K562 (cell line): ENCODE measurements at regions not wholly inside any gene's neighbourhood (a gene's known extent, or its start where the extent isn't known, plus 50 kb on each side); places are given as distances from the start of the nearest gene placed in this dataset.

ENCODE experiments used
- ATAC-seq: fragments of 200-7000 bp; cut with Tn5 transposase; 3 replicates; pipeline ENCODE4 v1.9.1; 2020; ENCODE audit warnings: moderate library complexity
- BruUV-seq: library from RNA; stranded (reverse); fragments of 400-500 nt; replicated peaks from 2 replicates; lab custom pipeline; 2021; lab: Mats Ljungman, UMichigan
- CTCF ChIA-PET: fragments of 300-600 bp; formaldehyde crosslinking; extraction: SDS; loops from one replicate; lab custom pipeline; 2021; ENCODE audit warnings: low intra/inter-chr PET ratio; lab: Yijun Ruan, JAX
- POLR2A ChIA-PET: fragments of 300-600, 350-650 bp; sonication (Branson Sonifier 250); formaldehyde crosslinking; extraction: SDS; loops from one replicate; lab custom pipeline; 2021; ENCODE audit warnings: antibody characterized with exemption, inconsistent platforms; lab: Yijun Ruan, JAX
- DNase-seq, 4 experiments: peaks; one replicate each; pipeline versions ENCODE4 v3.0.0 to v3.0.0-alpha.2; 2011 to 2018; ENCODE audit warnings: low spot score in 3 of 4, mixed read lengths in 3 of 4; ENCODE audit errors: extremely low read depth in 1 of 4
- FAIRE-seq: peaks from 2 replicates; lab custom pipeline; 2011; peaks lifted over from hg19 to GRCh38; lab: Jason Lieb, UNC
- H2AFZ ChIP-seq: 2 replicates; pipeline ENCODE4 v1.6.0; 2011; ENCODE audit warnings: low read depth, low read length, control low read depth, inconsistent platforms
- H3K27ac ChIP-seq: fragments of 200-600 bp; 3 replicates; pipeline ENCODE4 v1.8.0; 2011; ENCODE audit warnings: low read depth, mild to moderate bottlenecking, control low read depth, inconsistent platforms, low read length, moderate library complexity, mixed read lengths; ENCODE audit errors: extremely low read depth
- H3K27me3 ChIP-seq, 2 experiments: fragments of 300-600 bp in 1 of 2; 2 replicates in 1 of 2; 3 replicates in 1 of 2; pipeline versions ENCODE4 v1.6.0 to v1.8.0; 2011; ENCODE audit warnings: inconsistent platforms in 2 of 2, low read length in 2 of 2, mild to moderate bottlenecking in 1 of 2, mixed read lengths in 1 of 2, moderate library complexity in 1 of 2; ENCODE audit not compliant: control insufficient read depth in 2 of 2, insufficient read depth in 2 of 2
- H3K36me3 ChIP-seq: fragments of 300-600 bp; 3 replicates; pipeline ENCODE4 v1.8.0; 2011; ENCODE audit warnings: mild to moderate bottlenecking, low read length, inconsistent platforms; ENCODE audit not compliant: control insufficient read depth, insufficient read depth
- H3K4me1 ChIP-seq, 2 experiments: fragments of 200-600 bp in 1 of 2; replicated peaks in 1 of 2; 2 replicates in 1 of 2; 3 replicates in 1 of 2; pipeline versions ENCODE4 v1.5.1 to v1.8.0; 2011; ENCODE audit warnings: inconsistent platforms in 2 of 2, low read length in 2 of 2, mild to moderate bottlenecking in 1 of 2, mixed read lengths in 1 of 2, moderate library complexity in 1 of 2; ENCODE audit not compliant: control insufficient read depth in 2 of 2, insufficient read depth in 2 of 2
- H3K4me2 ChIP-seq: 2 replicates; pipeline ENCODE4 v1.6.1; 2011; ENCODE audit warnings: low read length, control low read depth, inconsistent platforms, mixed read lengths; ENCODE audit not compliant: insufficient read depth
- H3K4me3 ChIP-seq: fragments of 200-600 bp; sonication (generic), shearing (Covaris generic); 2 replicates; pipeline ENCODE4 v1.5.1; 2016; ENCODE audit warnings: control low read depth, inconsistent platforms
- H3K79me2 ChIP-seq: fragments of 200-600 bp; 3 replicates; pipeline ENCODE4 v1.8.0; 2011; ENCODE audit warnings: low read length, inconsistent platforms; ENCODE audit not compliant: control insufficient read depth, insufficient read depth
- H3K9ac ChIP-seq, 2 experiments: 2 replicates each; pipeline versions ENCODE4 v1.6.0 to v1.6.1; 2011; ENCODE audit warnings: low read depth in 2 of 2, low read length in 2 of 2, control low read depth in 1 of 2, inconsistent platforms in 1 of 2, mild to moderate bottlenecking in 1 of 2, mixed read lengths in 1 of 2; ENCODE audit not compliant: insufficient read depth in 1 of 2
- H3K9me1 ChIP-seq: one replicate; pipeline ENCODE4 v1.6.0; 2011; ENCODE audit warnings: inconsistent platforms, mild to moderate bottlenecking, low read length, moderate library complexity; ENCODE audit not compliant: control insufficient read depth, insufficient read depth
- H3K9me3 ChIP-seq: replicated peaks from 2 replicates; pipeline ENCODE4 v1.5.1; 2011; ENCODE audit warnings: low read depth, low read length, inconsistent platforms; ENCODE audit not compliant: control insufficient read depth, insufficient read depth
- H4K20me1 ChIP-seq: replicated peaks from 2 replicates; pipeline ENCODE4 v1.6.1; 2011; ENCODE audit warnings: low read length, inconsistent platforms, mixed read lengths; ENCODE audit not compliant: control insufficient read depth, insufficient read depth
- NCOA1 ChIP-seq: fragments of 450-650 bp; IDR thresholded peaks from 2 replicates; pipeline ENCODE4 v1.6.1; 2016; ENCODE audit warnings: low read depth
- YBX1 ChIP-seq: fragments of 450-650 bp; IDR thresholded peaks from 2 replicates; pipeline ENCODE4 v1.7.1; 2016; ENCODE audit warnings: mild to moderate bottlenecking
- ZBTB5 ChIP-seq: fragments of 450-650 bp; IDR thresholded peaks from 2 replicates; pipeline ENCODE4 v1.6.1; 2017; ENCODE audit warnings: antibody characterized with exemption
- ZNF512 ChIP-seq: IDR thresholded peaks from 2 replicates; pipeline ENCODE4 v1.6.1; 2016; ENCODE audit warnings: missing genetic modification characterization, missing compliant biosample characterization
- WGBS: fragments of 100-300 bp; shearing (Covaris generic); methylation state at CpG from one replicate; pipeline ENCODE4 v1.1.6; 2016; ENCODE audit warnings: low coverage, mixed read lengths; ENCODE audit not compliant: insufficient coverage; ENCODE audit errors: missing lambda C conversion rate; 5-methylcytosine and 5-hydroxymethylcytosine counted together
- in situ Hi-C: fragments of 300-500 bp; cut with MboI; formaldehyde crosslinking; loops from 4 replicates; pipeline ENCODE4 v1.15.0; 2018; ENCODE audit warnings: inconsistent platforms, mixed read lengths
- intact Hi-C: fragments of 100-400 bp; cut with micrococcal nuclease; formaldehyde crosslinking; loops from 2 replicates; pipeline ENCODE4 v1.14.2; 2022

- no TSS peak for BruUV-seq
- Histone ChIP-seq H3K4me3 (no peak overlapping the region), H3K27me3 (peaks cover 0 to 29% of the 10 kb centered on the region in 2 experiments; a peak in 1 of 5 replicates), H3K9me1 (no peaks in the 10 kb centered on the region), H4K20me1 (no peaks in the 10 kb centered on the region), H3K9ac (no peak overlapping the region), H3K4me1 (no peaks in the 10 kb centered on the region), H3K9me3 (no peaks in the 10 kb centered on the region), H3K27ac (no peak overlapping the region), H3K36me3 (no peaks in the 10 kb centered on the region), H2AFZ (no peak overlapping the region), H3K79me2 (no peaks in the 10 kb centered on the region), H3K4me2 (no peak overlapping the region)
- ATAC-seq (no peak), DNase-seq (no peak), FAIRE-seq (no peak)
- POLR2A ChIA-PET: no interaction called here
- TF ChIP-seq NCOA1 (no peak), YBX1 (no peak), ZBTB5 (no peak), ZNF512 (tag) (no peak)
- 0% methylated on average over 4 of the region's 5 CpGs for WGBS
- intact Hi-C loops: no loop called here
- in situ Hi-C loops: no loop called here
- CTCF ChIA-PET: no interaction called here
Measured at GRCh38 chr22:44403166-44403565, 90.4 kb upstream of the SHISAL1 start.
